Trophoblast cell (in vitro differentiated cells and primary cell): ENCODE measurements at regions not wholly inside any gene's neighbourhood (a gene's known extent, or its start where the extent isn't known, plus 50 kb on each side); places are given as distances from the start of the nearest gene placed in this dataset.

Source experiments
- DNase-seq, 2 donors: peaks; one replicate each; pipeline ENCODE4 v3.0.0-alpha.2; 2016
- H2AFZ ChIP-seq: 2 replicates; pipeline ENCODE4 v1.6.1; 2013; ENCODE audit warnings: low read length, moderate library complexity, mild to moderate bottlenecking; ENCODE audit not compliant: insufficient read depth, poor library complexity
- H2AK5ac ChIP-seq: 2 replicates; pipeline ENCODE4 v1.6.1; 2013; ENCODE audit warnings: mild to moderate bottlenecking, low read length
- H2BK120ac ChIP-seq: 2 replicates; pipeline ENCODE4 v1.6.1; 2013; ENCODE audit warnings: low read length, mild to moderate bottlenecking, moderate library complexity; ENCODE audit not compliant: insufficient read depth, poor library complexity
- H2BK12ac ChIP-seq: 2 replicates; pipeline ENCODE4 v1.6.1; 2013; ENCODE audit warnings: mild to moderate bottlenecking, low read length, moderate library complexity
- H2BK5ac ChIP-seq: 2 replicates; pipeline ENCODE4 v1.6.1; 2013; ENCODE audit warnings: low read length, low read depth, moderate library complexity, mild to moderate bottlenecking; ENCODE audit not compliant: poor library complexity
- H3K14ac ChIP-seq: 2 replicates; pipeline ENCODE4 v1.6.1; 2013; ENCODE audit warnings: mild to moderate bottlenecking, low read length
- H3K18ac ChIP-seq: 2 replicates; pipeline ENCODE4 v1.6.1; 2013; ENCODE audit warnings: mild to moderate bottlenecking, low read length
- H3K23ac ChIP-seq: 2 replicates; pipeline ENCODE4 v1.6.1; 2013; ENCODE audit warnings: low read length
- H3K27ac ChIP-seq: 2 replicates; pipeline ENCODE4 v1.5.1; 2013; ENCODE audit warnings: low read depth, mild to moderate bottlenecking, inconsistent platforms, low read length, moderate library complexity
- H3K27me3 ChIP-seq: 2 replicates; pipeline ENCODE4 v1.6.1; 2013; ENCODE audit warnings: inconsistent platforms, mild to moderate bottlenecking, low read length, moderate library complexity; ENCODE audit not compliant: insufficient read depth
- H3K36me3 ChIP-seq, 2 experiments: 1 replicate in 1 of 2; 2 replicates in 1 of 2; pipeline ENCODE4 v1.6.1; 2013; ENCODE audit warnings: low read length in 2 of 2, mild to moderate bottlenecking in 2 of 2, moderate library complexity in 1 of 2; ENCODE audit not compliant: insufficient read depth in 2 of 2, control insufficient read depth in 1 of 2
- H3K4ac ChIP-seq: 2 replicates; pipeline ENCODE4 v1.6.1; 2013; ENCODE audit warnings: low read depth, mild to moderate bottlenecking, low read length, moderate library complexity
- H3K4me1 ChIP-seq, 2 experiments: 1 replicate in 1 of 2; 2 replicates in 1 of 2; pipeline ENCODE4 v1.6.1; 2013; ENCODE audit warnings: low read length in 2 of 2, mild to moderate bottlenecking in 2 of 2, moderate library complexity in 1 of 2; ENCODE audit not compliant: insufficient read depth in 2 of 2, control insufficient read depth in 1 of 2
- H3K4me2 ChIP-seq: 2 replicates; pipeline ENCODE4 v1.6.1; 2013; ENCODE audit warnings: inconsistent platforms, mild to moderate bottlenecking, low read length, moderate library complexity
- H3K4me3 ChIP-seq: 2 replicates; pipeline ENCODE4 v1.5.1; 2013; ENCODE audit warnings: mild to moderate bottlenecking, low read depth, low read length, inconsistent platforms
- H3K79me1 ChIP-seq: one replicate; pipeline ENCODE4 v1.6.1; 2013; ENCODE audit warnings: low read length
- H3K79me2 ChIP-seq: 2 replicates; pipeline ENCODE4 v1.6.1; 2013; ENCODE audit warnings: low read length, mild to moderate bottlenecking; ENCODE audit not compliant: control insufficient read depth, insufficient read depth, poor library complexity
- H3K9ac ChIP-seq: 2 replicates; pipeline ENCODE4 v1.6.1; 2013; ENCODE audit warnings: mild to moderate bottlenecking, low read length
- H3K9me3 ChIP-seq: 2 replicates; pipeline ENCODE4 v1.6.1; 2013; ENCODE audit warnings: low read depth, mild to moderate bottlenecking, control low read depth, inconsistent platforms, low read length; ENCODE audit not compliant: insufficient read depth
- H4K12ac ChIP-seq: 2 replicates; pipeline ENCODE4 v1.6.1; 2013; ENCODE audit warnings: low read depth, mild to moderate bottlenecking, low read length, moderate library complexity
- H4K8ac ChIP-seq: 2 replicates; pipeline ENCODE4 v1.6.1; 2013; ENCODE audit warnings: low read depth, mild to moderate bottlenecking, low read length, moderate library complexity
- H4K91ac ChIP-seq: one replicate; pipeline ENCODE4 v1.6.1; 2013; ENCODE audit warnings: low read depth, mild to moderate bottlenecking, low read length, moderate library complexity
- WGBS: extraction: QIAGEN DNeasy Blood & Tissue Kit; methylation state at CpG from one replicate; pipeline ENCODE4 v1.1.7; 2013; ENCODE audit warnings: missing lambda C conversion rate; ENCODE audit not compliant: insufficient read length, insufficient coverage; ENCODE audit errors: extremely low coverage; 5-methylcytosine and 5-hydroxymethylcytosine counted together

DNA sequence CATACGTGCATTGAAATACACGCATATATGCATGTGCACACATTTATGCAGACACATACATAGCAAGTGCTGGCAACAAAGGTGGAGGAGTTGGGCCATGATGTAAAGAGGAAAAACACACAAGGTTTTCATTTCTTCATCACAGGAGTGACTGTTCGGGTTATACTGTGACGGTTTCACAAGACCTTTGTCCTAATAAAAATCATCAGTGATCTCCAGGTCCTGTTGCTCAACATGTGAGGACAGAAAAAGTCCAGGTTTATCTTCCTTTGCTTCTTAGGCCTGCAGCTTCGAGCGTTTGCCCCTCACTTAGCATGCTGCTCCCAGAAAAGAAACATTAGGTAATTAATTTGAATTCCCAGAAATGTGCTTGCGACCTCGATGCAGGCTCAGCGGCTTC is 1260.0 kb upstream of the TMEM132C start:
- no peak overlapping the region for H3K23ac ChIP-seq
- H3K4ac ChIP-seq, result no peak overlapping the region
- H3K4me3 ChIP-seq, result no peak overlapping the region
- H3K79me2 ChIP-seq, result no peaks in the 10 kb centered on the region
- no peaks in the 10 kb centered on the region for H3K27me3 ChIP-seq
- no peak overlapping the region for H3K18ac ChIP-seq
- H3K9ac ChIP-seq, result no peak overlapping the region
- no peak overlapping the region for H3K27ac ChIP-seq
- no peaks in the 10 kb centered on the region for H3K9me3 ChIP-seq
- H3K79me1 ChIP-seq, result no peaks in the 10 kb centered on the region
- no peak overlapping the region for H2BK12ac ChIP-seq
- no peak overlapping the region for H2AK5ac ChIP-seq
- no peak overlapping the region for H2BK5ac ChIP-seq
- H2BK120ac ChIP-seq, result no peak overlapping the region
- no peaks in the 10 kb centered on the region for H3K36me3 ChIP-seq
- H4K12ac ChIP-seq, result no peak overlapping the region
- no peak overlapping the region for H4K91ac ChIP-seq
- H2AFZ ChIP-seq, result no peak overlapping the region
- WGBS, result no CpG with 5 or more reads among the region's 9 CpGs
- H3K14ac ChIP-seq, result no peak overlapping the region
- H4K8ac ChIP-seq, result no peak overlapping the region
- no peak overlapping the region for H3K4me2 ChIP-seq
- DNase-seq, result no peak
- H3K4me1 ChIP-seq, result no peaks in the 10 kb centered on the region

DNA sequence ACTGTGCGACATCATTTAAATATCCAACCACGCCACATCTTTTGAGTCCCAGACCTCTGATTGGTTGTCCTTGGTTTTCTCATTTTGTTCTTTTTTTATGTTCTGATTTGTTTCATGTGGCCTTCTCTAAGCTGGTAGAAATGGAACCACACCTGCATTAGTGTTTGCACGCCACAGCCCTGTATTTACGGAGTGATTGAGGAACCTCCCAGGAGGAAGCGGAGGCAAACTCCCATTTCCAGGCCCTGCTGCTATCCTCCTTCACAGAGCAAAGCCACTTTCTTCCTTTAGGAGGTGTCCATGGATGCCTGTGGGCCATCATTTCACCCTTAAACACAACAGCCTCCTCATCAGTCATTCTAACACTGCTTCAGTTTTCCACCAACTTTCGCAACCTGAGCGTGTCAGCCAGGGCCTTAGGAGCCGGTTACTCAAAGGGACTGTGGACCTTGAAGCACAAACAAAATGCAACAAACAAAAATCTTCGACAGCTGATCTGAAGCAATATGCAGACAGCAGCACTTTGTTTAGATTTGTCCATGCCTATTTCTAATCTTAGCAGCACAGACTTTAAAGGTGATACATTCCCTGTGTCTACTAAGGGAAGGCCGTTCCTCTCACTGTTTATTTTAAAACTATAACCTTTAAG is 1258.1 kb upstream of the TMEM132C start:
- Histone ChIP-seq H4K91ac (no peak overlapping the region), H3K9ac (no peak overlapping the region), H3K27me3 (no peaks in the 10 kb centered on the region), H3K27ac (no peak overlapping the region), H4K8ac (no peak overlapping the region), H3K23ac (no peak overlapping the region), H4K12ac (no peak overlapping the region), H3K9me3 (no peaks in the 10 kb centered on the region), H3K36me3 (no peaks in the 10 kb centered on the region), H3K18ac (no peak overlapping the region), H3K4me3 (no peak overlapping the region), H3K4me1 (no peaks in the 10 kb centered on the region), H2AFZ (no peak overlapping the region), H3K14ac (no peak overlapping the region), H2BK5ac (no peak overlapping the region), H3K4ac (no peak overlapping the region), H3K4me2 (no peak overlapping the region), H2AK5ac (no peak overlapping the region), H2BK12ac (no peak overlapping the region), H3K79me1 (no peaks in the 10 kb centered on the region), H3K79me2 (no peaks in the 10 kb centered on the region), H2BK120ac (no peak overlapping the region)
- no CpG with 5 or more reads among the region's 10 CpGs for WGBS
- DNase-seq, result no peak

DNA sequence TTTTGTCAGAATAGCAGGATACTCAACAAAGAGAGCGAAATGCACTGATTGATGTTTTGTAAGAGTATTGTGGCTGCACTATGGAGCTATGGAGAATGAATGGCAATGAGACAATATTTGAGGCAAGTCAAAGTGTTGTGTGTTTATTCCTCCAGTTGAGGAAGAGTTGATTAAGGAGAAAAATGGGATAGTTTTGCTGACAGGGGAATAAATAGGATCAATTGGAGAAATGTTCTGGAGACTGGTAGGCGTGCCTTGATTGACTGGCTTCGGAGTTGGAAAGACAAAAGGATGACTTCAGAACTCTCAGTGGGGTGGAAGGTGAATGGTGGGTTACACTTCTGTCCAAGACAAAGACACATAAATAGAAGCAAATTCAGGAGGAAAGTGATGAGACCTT is 1254.9 kb upstream of the TMEM132C start:
- Histone ChIP-seq H3K4ac (no peak overlapping the region), H3K36me3 (no peaks in the 10 kb centered on the region), H3K27me3 (no peaks in the 10 kb centered on the region), H4K91ac (no peak overlapping the region), H3K14ac (no peak overlapping the region), H2AK5ac (no peak overlapping the region), H3K18ac (no peak overlapping the region), H2BK120ac (no peak overlapping the region), H3K79me2 (no peaks in the 10 kb centered on the region), H3K9me3 (no peaks in the 10 kb centered on the region), H4K12ac (no peak overlapping the region), H3K4me2 (no peak overlapping the region), H2BK12ac (no peak overlapping the region), H3K79me1 (no peaks in the 10 kb centered on the region), H2AFZ (no peak overlapping the region), H2BK5ac (no peak overlapping the region), H4K8ac (no peak overlapping the region), H3K9ac (no peak overlapping the region), H3K23ac (no peak overlapping the region), H3K4me1 (no peaks in the 10 kb centered on the region), H3K4me3 (no peak overlapping the region), H3K27ac (no peak overlapping the region)
- WGBS, result no CpG with 5 or more reads among the region's 3 CpGs
- no peak for DNase-seq

DNA sequence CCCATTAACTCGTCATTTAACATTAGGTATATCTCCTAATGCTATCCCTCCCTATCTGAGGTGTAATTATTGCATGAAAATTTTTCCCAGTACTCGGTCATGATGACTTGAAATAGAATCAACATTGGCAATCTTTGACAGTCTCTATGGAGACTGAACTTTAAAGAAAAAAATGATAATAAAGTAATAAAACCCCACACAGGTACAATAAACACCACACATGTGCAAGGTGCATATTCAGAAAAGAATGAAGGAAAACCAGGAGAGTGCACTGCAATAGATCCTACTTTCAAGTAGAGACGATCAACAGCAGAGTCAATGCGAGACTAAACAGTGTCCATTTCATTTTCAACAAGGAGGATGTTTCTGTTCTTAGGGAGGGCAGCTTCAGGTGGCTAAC is 1253.8 kb upstream of the TMEM132C start:
- Histone ChIP-seq H2BK5ac (no peak overlapping the region), H4K12ac (no peak overlapping the region), H2AK5ac (no peak overlapping the region), H2AFZ (no peak overlapping the region), H2BK12ac (no peak overlapping the region), H3K4ac (no peak overlapping the region), H4K8ac (no peak overlapping the region), H3K9me3 (no peaks in the 10 kb centered on the region), H3K4me1 (no peaks in the 10 kb centered on the region), H3K4me2 (no peak overlapping the region), H3K27me3 (no peaks in the 10 kb centered on the region), H3K79me1 (no peaks in the 10 kb centered on the region), H3K18ac (no peak overlapping the region), H3K4me3 (no peak overlapping the region), H3K79me2 (no peaks in the 10 kb centered on the region), H2BK120ac (no peak overlapping the region), H3K23ac (no peak overlapping the region), H3K36me3 (no peaks in the 10 kb centered on the region), H3K14ac (no peak overlapping the region), H3K27ac (no peak overlapping the region), H4K91ac (no peak overlapping the region), H3K9ac (no peak overlapping the region)
- no CpG with 5 or more reads among the region's 4 CpGs for WGBS
- no peak for DNase-seq
